ENCODE measurements at regions not wholly inside any gene's neighbourhood (a gene's known extent, or its start where the extent isn't known, plus 50 kb on each side); places are given as distances from the start of the nearest gene placed in this dataset.

- TF ChIP-seq POLR2A (IDR thresholded peaks at IDR 0.05; ENCODE audit: low read depth) (no peak), CTCF (IDR thresholded peaks at IDR 0.05) (no peak), EP300 (IDR thresholded peaks at IDR 0.05) (no peak)
These were observed 913.6 kb downstream of the GALC start for GRCh38 chr14:87079416-87079815.
